Amygdala (tissue), 56 donors: ENCODE measurements at regions not wholly inside any gene's neighbourhood (a gene's known extent, or its start where the extent isn't known, plus 50 kb on each side); places are given as distances from the start of the nearest gene placed in this dataset.

Experiments used
- DNase-seq, 56 donors: peaks; one replicate each; lab custom pipeline; 2025; lab: John Stamatoyannopoulos, UW

DNA sequence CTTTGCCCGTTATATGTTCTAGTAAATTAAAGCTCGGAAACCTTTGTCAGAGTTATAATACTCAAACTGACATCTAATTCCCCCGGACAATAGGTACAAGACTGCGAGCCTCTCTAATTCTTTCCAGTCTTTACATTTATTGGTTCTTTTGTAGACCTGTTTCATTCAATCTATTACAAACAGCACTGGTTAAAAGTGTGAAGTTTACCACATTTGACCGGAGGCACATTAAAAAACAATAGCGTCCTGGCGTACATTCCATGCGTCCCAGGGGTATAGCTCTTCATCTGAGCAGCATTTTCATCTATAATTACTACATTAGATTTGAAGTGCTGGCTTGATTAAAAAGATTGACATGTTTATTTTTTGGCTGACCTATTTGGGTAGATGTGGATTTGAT lies 49.9 kb upstream of the TENM3 start:
- no peak for DNase-seq
